Fibroblast of lung (primary cell): ENCODE measurements at regions not wholly inside any gene's neighbourhood (a gene's known extent, or its start where the extent isn't known, plus 50 kb on each side); places are given as distances from the start of the nearest gene placed in this dataset.

Experiments used
- EZH2 ChIP-seq: IDR thresholded peaks from 2 replicates; pipeline ENCODE4 v1.5.1; 2012; ENCODE audit warnings: low read length, control low read depth, mild to moderate bottlenecking; ENCODE audit errors: missing control alignments
- TF ChIP-seq, protein P1 (sequence below), 2 donors: IDR thresholded peaks in 1 of 2; conservative IDR thresholded peaks in 1 of 2; 1 replicate in 1 of 2; 2 replicates in 1 of 2; pipeline ENCODE4 v1.5.1; 2011 to 2012; ENCODE audit warnings: low read length in 2 of 2, control low read depth in 1 of 2, inconsistent platforms in 1 of 2, low read depth in 1 of 2, mild to moderate bottlenecking in 1 of 2

GRCh38 chr5:85663708-85664031 lies 954.1 kb upstream of the COX7C start:
- TF ChIP-seq, protein P1, sequence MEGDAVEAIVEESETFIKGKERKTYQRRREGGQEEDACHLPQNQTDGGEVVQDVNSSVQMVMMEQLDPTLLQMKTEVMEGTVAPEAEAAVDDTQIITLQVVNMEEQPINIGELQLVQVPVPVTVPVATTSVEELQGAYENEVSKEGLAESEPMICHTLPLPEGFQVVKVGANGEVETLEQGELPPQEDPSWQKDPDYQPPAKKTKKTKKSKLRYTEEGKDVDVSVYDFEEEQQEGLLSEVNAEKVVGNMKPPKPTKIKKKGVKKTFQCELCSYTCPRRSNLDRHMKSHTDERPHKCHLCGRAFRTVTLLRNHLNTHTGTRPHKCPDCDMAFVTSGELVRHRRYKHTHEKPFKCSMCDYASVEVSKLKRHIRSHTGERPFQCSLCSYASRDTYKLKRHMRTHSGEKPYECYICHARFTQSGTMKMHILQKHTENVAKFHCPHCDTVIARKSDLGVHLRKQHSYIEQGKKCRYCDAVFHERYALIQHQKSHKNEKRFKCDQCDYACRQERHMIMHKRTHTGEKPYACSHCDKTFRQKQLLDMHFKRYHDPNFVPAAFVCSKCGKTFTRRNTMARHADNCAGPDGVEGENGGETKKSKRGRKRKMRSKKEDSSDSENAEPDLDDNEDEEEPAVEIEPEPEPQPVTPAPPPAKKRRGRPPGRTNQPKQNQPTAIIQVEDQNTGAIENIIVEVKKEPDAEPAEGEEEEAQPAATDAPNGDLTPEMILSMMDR (conservative IDR thresholded peaks at IDR 0.05 in 1 of 2, IDR thresholded peaks at IDR 0.05 in 1 of 2; ENCODE audit: low read depth in 1 of 2, low read length in 2 of 2), result no peak
- no peak for TF ChIP-seq EZH2
